ENCODE measurements at regions not wholly inside any gene's neighbourhood (a gene's known extent, or its start where the extent isn't known, plus 50 kb on each side); places are given as distances from the start of the nearest gene placed in this dataset.

- H3K4me3 ChIP-seq (ENCODE audit: low read depth, low read length), result no peak overlapping the region
- no peak for TF ChIP-seq CTCF (conservative IDR thresholded peaks at IDR 0.05; ENCODE audit: low read depth, low read length)
- DNase-seq (ENCODE audit: low read depth), result no peak
These were observed 67.3 kb upstream of the TENT5A start for GRCh38 chr6:81819767-81820166.

DNA sequence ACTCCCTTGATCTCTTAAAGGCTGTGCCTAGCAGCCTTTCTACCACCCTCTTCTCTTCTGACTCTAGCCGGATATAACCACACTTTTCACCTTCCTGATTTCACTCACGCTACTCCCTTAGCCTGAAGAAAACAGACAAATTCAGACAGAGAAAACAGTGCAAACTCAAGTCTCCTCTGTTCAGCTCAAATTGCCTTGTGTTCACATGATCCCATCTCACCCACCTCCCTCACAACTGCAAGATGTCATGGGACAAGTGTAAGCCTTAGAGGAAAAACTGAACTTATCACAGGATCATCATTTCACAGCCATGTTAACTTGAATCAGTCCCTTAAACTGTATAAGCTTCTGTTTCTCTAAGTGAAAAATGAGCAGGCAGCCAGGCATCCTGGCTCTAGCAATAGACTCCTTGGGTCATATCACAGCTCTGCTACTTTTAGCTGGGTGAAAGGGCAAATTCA is 66.5 kb upstream of the TENT5A start:
- peak; percentile 48 for DNase-seq (ENCODE audit: low read depth)
- H3K4me3 ChIP-seq (ENCODE audit: low read depth, low read length), result no peak overlapping the region
- no peak for TF ChIP-seq CTCF (conservative IDR thresholded peaks at IDR 0.05; ENCODE audit: low read depth, low read length)

DNA sequence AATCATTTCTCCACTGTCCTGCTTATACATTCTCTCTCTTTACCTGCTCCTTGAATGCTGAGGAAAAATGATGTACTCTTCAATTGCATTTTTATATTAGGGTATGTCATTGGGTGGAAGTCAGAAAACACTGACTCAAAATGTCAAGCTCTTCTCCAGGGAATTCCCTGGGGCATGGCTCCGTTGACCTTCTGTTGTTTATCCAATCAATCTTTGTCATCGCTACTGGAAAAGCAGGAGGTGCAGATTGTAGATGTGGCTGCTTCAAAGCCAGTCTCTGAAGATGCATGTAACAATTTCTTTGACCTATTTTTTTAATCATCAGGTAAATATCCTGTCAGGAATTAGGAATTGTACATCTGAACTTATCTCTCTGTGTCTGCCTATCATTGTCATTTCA is 63.9 kb upstream of the TENT5A start:
- no peak overlapping the region for H3K4me3 ChIP-seq (ENCODE audit: low read depth, low read length)
- no peak for DNase-seq (ENCODE audit: low read depth)
- TF ChIP-seq CTCF (conservative IDR thresholded peaks at IDR 0.05; ENCODE audit: low read depth, low read length), result no peak

- DNase-seq (ENCODE audit: low read depth), result peak; percentile 65
- TF ChIP-seq CTCF (conservative IDR thresholded peaks at IDR 0.05; ENCODE audit: low read depth, low read length), result no peak
- H3K4me3 ChIP-seq (ENCODE audit: low read depth, low read length), result no peak overlapping the region
These were observed 62.0 kb upstream of the TENT5A start for GRCh38 chr6:81814370-81815076.

DNA sequence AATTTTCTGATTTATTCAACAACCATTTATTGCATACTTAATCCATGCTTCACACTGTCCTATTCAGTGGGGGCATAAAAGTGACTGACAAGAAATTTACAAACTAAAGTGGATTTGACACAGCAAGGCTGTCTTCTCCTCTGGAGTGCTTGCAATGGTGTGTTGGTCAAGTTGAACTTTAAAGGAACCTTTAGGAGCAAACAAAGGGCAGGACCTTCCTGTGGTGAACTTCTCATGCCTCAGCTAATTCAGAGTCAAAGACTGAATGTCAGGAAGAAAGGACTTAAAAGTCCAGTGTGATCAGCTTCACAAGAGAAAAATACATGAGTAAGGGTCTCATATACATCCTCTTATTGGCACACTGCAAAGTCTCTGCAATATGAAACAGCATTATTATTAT is 60.8 kb upstream of the TENT5A start:
- no peak for DNase-seq (ENCODE audit: low read depth)
- H3K4me3 ChIP-seq (ENCODE audit: low read depth, low read length), result no peak overlapping the region
- TF ChIP-seq CTCF (conservative IDR thresholded peaks at IDR 0.05; ENCODE audit: low read depth, low read length), result no peak

DNA sequence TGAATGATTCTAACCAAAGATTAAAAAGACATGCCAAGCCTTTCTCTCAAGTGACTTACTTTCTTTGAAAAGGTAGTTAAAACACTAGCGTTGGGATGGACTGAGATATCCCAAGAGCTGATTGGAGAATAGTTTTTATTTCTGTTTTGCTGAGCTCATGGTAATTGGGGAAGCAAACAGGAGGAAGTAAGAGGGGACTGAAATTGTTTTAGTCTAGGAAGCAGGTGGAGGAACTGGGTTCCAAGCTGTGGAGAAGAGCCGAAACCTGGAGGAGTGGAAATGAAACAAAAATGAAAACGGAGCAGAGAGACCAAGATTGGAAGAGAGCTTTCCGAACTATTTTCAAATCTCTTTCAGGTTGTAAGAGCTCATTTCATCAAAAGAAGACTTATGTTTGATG is 59.9 kb upstream of the TENT5A start:
- H3K4me3 ChIP-seq (ENCODE audit: low read depth, low read length), result no peak overlapping the region
- TF ChIP-seq CTCF (conservative IDR thresholded peaks at IDR 0.05; ENCODE audit: low read depth, low read length), result no peak
- DNase-seq (ENCODE audit: low read depth), result no peak
